Hematopoietic multipotent progenitor cell treated with erythropoietin and hydrocortisone succinate and interleukin-3 and kit ligand, for 15 days (in vitro differentiated cells): ENCODE measurements at regions not wholly inside any gene's neighbourhood (a gene's known extent, or its start where the extent isn't known, plus 50 kb on each side); places are given as distances from the start of the nearest gene placed in this dataset.

Experiments used
- DNase-seq: peaks from one replicate; pipeline ENCODE4 v3.0.0-alpha.2; 2015; ENCODE audit warnings: low spot score

DNA sequence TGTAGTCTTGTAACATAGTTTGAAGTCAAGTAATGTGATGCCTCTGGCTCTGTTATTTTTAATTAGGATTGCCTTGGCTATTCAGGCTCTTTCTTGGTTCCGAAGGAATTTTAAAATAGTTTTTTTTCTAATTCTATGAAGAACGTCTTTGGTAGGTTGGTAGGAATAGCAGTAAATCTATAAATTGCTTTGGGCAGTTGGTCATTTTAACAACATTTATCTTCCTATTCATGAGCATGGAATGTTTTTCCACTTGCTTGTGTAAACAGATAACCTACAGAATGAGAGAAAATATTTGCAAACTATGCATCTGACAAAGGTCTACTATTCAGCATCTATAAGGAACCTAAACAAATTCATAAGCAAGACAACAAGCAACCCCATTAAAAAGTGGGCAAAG, 173.2 kb upstream of the TRPC7 start:
- DNase-seq, result no peak

DNA sequence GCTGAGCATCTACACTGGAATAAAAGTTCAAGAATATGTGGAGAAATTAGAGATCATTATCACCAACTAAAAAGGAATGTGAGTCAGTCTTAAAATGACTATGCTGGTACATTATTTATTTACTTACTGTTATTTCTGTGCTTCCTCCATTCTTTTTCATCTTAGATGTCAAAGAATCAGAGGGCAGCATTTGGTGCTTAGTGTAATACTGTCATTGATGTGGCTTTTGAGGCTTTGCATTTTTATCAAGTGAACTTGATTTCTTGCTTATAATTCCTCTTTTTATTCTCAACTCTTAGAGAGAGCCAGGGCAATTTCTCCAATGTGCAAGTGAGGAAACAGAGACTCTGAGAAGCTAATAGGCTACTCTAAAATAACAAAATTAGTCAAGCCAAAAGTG, 163.7 kb upstream of the TRPC7 start:
- DNase-seq, result no peak

DNA sequence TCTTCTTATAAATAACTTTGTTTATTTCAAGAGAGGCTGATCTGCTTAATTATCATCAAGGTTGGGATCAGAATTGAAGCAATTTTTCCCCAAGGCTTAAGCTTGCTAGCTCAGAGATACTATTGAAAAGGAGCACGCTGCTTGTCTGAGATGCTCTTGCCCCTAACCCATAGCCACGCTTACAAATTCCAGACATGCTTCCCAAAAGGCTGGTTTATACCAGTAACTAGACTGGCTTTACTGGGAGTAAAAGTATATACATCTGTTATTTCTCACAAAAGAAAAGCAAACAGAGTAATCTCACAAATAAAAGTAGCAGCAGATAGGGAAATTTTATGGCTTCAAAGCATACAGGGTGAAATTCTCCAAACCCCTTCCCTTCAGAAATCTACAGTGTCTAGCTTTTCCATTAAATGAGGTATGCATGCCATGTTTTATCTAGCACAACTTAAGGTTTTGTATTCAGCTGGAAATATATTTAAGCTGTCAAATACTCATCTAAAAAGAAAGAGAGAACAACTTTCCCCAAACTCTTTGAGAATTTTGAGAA, 163.2 kb upstream of the TRPC7 start:
- DNase-seq, result no peak

- no peak for DNase-seq
Measured at GRCh38 chr5:136527311-136527710, 162.0 kb upstream of the TRPC7 start.

GRCh38 chr5:136526791-136527190, 161.4 kb upstream of the TRPC7 start:
- DNase-seq, result no peak

- DNase-seq, result no peak
Measured at GRCh38 chr5:136526021-136526420, 160.7 kb upstream of the TRPC7 start.

DNA sequence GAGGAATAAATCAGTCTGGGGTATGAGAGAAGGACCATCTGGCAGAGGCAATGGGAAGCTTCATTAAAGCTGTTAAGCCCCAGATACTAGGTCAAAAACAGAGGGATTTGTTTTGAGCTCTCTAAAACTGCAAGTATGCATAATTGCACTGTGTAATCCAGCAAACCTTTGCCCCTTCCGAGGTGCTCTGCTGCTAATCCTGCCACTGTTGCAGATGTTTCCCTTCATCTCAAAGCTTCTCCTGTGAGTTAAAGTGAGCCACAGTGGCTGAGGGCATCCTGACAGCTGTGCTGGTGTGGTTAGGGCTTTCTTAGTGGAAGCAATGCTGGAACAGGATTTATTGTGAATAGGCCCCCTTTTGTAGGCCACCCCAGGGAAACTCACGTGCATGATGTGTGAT, 160.3 kb upstream of the TRPC7 start:
- no peak for DNase-seq

DNA sequence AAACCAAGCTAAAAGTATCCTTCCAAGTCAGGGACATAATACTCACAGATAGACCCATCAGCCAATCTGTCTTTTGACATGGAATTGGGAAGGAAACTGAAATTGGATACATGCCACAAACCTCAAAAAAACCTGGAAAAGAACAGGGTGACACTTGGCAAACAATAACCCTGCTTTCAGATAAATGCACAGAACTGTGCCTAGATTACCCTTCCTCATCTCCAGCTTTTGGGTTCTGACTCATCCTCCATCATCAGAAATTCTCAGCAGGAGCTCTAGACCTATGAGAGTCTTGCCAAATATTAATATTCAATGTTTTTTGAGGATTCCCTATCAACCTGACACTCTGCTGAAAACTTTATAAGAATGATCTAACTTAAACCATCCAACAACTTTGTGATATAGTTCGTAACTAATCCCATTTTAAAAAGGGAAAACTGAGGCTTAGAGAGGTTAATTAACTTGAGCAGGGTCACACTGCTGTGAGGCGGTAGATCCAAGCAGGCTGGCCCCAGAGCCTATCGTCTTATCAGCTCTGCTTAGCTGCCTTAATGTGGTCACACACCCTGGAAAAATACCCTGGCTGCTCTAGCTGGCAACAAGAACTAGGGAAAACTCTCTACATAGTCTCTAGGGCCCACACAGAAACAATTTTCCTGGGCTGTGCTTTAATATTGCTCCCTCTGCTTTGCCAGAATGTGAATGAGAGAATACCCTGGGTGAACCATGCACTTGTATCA, 157.0 kb upstream of the TRPC7 start:
- DNase-seq, result no peak

GRCh38 chr5:136521696-136522095, 156.4 kb upstream of the TRPC7 start:
- no peak for DNase-seq

- no peak for DNase-seq
Measured at GRCh38 chr5:136518814-136519213, 153.5 kb upstream of the TRPC7 start.

DNA sequence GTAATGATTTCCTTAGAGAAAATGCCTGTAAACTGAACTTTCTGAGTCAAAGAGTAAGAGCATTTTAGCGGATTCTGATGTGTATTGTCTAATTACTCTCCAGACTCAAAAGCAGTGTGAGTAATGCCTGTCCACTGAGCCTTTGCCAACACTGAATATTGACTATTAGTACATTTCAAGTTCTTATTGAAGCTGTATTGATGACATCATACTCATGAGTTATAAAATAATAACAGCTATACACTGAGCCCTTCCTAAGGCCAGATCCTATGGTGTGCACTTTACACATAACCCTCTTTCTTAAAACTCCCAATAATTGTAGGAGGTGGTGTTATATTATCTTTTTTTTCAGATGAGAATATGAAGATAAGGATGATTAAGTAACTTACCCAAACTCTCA, 152.8 kb upstream of the TRPC7 start:
- DNase-seq, result no peak

GRCh38 chr5:136517755-136518154, 152.4 kb upstream of the TRPC7 start:
- no peak for DNase-seq

DNA sequence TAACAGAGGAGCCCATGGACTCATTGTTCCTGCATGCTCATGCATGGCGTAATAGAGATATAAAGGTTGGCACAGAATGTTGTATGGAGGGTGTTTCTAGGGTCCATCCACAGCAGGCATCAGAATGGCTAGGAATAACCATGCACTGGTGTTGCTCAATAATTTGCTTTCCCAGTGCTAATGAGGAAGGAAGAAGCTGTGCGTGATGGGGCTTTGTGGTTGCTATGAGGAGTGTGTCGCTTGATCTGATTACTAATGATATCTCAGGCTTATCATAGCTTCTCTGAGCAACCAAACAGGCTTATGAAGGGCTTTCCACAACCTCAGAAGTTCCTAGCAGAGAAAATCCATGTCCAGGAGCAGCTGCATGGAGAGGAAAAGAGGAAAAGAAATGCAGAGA, 151.3 kb upstream of the TRPC7 start:
- no peak for DNase-seq

DNA sequence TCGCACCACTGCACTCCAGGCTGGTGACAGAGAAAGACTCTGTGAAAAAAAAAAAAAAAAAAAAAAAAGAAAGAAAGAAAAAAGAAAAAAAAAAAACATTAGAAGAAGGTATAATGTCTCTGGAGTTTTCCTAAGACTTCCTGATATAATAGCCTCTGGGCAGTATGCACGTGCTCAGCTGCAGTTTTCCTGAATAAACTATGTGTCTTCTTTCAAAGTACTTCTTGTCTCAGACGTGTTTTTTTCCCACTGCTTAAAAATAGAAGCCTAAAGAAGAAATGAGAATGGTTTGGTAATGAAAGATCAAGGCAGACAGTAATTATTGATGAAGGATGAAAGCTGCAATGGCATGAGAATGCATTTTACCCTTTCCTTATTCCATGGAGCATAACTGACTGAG, 148.1 kb upstream of the TRPC7 start:
- no peak for DNase-seq

DNA sequence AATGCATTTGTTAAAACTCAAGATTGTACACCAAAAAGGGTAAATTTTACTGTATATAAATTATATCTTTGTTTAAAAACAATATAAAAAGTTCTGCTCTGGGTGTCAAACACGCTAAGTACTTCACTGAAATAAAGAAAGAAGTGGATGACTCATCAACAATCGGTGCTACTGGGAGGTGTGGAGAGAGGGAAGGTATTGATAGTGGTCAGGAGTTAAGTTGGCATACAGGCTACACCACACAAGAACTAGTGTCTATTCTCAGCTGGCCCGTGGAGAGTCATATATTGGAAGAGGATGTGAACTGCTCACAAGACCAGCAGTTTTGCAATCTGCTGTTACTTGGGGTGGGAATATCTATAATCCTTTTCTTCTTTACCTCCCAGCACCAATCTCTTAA, 145.7 kb upstream of the TRPC7 start:
- DNase-seq, result no peak

- no peak for DNase-seq
Measured at GRCh38 chr5:136510481-136510880, 145.1 kb upstream of the TRPC7 start.

DNA sequence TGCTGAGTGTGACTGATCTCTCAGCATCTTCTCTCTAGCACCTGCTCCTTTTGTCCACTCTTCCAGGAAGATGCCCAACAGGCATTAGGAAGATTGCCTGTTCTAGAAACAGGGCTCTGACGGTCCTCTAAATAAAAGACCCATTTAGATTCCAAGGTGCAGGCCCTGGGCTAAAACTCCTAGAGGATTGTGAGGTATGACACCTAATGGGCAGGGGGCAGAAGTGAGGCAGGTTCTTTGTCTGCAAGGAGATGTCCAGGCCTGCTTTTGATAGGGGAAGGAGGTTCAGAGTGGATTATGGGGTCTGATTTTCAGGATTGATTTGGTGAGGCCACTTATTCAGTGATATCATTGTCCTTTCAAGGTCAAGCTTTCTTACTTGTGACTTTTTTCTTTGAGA, 140.8 kb upstream of the TRPC7 start:
- DNase-seq, result no peak

GRCh38 chr5:136501133-136501532, 135.8 kb upstream of the TRPC7 start:
- DNase-seq, result no peak

DNA sequence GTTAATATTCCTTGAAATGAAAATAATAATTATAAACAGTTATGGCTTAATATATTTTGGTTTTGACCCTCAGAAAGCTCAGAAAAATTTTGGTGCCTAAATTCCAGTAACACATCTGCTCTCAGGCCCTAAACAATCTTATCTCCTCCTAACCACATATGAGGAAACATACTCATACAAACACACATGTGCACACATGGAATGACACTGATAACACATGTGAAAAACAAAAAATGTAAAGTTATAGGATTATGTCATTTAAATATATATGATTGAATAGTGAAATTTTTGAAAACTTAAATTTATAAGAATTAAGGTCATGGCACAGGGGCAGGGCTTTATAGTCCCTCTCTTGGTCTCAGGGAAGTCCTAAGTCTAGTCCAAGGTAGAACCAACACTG, 127.2 kb upstream of the TRPC7 start:
- DNase-seq, result no peak

DNA sequence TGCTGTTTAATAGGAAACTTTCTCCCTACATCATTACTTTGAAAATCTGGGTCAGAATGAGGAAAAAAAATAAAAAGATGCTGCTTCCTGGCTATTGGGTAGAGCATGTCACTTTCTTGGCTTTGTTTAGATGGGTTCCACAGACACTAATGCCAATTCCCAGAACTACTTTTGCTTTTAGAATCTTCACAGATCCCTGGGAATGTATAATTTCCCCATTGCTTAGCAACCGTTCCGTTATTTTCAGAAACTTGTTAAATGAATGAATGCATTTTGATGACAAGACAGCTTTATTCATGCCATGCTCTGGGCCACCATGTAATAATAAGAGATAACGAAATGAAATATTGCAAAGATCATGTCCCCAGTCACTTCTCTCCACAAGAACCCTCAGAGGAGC, 126.5 kb upstream of the TRPC7 start:
- DNase-seq, result no peak

GRCh38 chr5:136484808-136485325, 119.5 kb upstream of the TRPC7 start:
- DNase-seq, result no peak

DNA sequence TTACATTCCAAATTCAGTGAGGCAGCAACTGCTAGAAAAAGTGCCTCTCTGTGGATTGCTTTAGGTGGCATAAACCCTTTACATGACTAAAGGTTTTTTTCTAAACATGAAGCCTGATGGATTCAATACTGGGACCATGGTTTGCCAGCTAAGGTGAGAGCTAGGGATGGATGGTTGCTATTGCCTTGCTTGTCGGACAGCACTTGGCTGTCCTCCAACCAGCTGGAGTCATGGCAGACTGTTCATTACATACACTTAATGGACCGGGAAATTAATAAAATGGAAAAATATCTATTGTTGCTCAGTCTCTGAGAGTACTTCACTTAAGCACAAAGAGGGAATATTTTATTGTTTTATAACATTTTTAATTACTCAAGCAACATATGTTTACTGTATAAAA, 116.9 kb upstream of the TRPC7 start:
- DNase-seq, result no peak

- DNase-seq, result no peak
Measured at GRCh38 chr5:136474466-136474865, 109.1 kb upstream of the TRPC7 start.

GRCh38 chr5:136467632-136468031, 102.3 kb upstream of the TRPC7 start:
- DNase-seq, result no peak
